GM21576 (cell line): ENCODE measurements at regions not wholly inside any gene's neighbourhood (a gene's known extent, or its start where the extent isn't known, plus 50 kb on each side); places are given as distances from the start of the nearest gene placed in this dataset.

Experiments used
- ATAC-seq: cut with Tn5 transposase; IDR thresholded peaks from one replicate; pipeline ENCODE4 v1.9.1; 2021; ENCODE audit warnings: mild to moderate bottlenecking, moderate library complexity; ENCODE audit not compliant: unreplicated experiment

DNA sequence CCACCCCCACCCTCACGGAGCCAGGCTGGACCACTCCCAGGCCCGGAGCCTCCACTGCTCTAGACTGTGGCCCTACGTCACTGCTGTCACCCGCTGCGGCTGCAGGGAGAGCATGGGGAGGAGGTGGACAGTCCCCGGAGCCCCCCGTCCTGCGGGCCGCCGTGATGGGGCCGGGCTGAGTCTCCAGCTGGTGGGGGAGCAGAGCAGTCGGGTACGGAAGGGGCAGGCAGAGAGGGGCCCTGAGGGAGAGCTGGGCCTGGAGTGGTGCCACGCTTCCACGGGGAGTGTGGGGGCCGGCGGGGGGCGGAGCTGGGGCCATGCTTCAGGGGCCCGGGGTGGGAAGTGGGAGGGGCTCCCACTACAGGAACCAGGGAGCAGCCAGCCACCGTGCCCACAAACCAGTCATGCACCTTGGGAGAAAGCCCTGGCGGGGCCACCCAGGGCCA, 98.9 kb upstream of the KCNK1 start:
- no peak for ATAC-seq

DNA sequence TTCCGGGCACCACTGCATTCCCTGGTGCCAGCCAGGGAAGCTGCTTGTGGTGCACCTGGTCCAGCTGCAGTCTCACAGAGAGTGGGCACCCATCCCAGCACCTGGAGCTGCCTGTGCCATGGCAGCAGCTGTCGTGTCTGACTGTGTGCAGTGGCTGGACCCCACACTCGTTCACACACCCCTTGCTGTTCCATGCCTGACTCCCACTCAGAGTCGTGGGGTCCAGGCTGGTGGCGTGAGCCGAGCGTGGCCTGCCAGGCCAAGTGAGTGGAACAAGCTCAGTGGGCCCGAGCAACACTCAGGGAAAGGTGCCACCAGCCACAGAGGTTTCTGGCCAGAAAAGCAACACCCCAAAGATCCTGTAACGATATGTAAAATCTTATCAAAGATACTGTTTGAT, 97.2 kb upstream of the KCNK1 start:
- no peak for ATAC-seq

DNA sequence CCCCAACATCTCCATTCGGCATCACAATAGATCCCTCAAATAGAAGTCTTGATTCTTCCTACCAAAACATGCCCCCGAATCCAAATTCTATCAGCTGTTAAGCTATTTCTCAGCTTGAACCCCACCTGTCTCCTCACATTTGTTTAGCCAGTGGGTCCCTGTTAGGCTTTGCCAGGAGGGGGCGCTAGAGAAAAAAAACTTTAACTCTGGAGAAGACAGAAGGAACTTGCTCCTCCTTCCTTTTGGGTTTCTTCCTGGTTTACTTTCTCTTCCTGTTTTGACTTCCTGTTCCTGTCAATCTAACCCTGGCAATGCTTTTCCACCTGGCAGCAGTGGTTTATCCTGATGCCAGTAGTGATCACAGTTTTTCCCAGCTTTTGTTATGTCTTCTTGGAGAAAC, 95.6 kb upstream of the KCNK1 start:
- no peak for ATAC-seq

DNA sequence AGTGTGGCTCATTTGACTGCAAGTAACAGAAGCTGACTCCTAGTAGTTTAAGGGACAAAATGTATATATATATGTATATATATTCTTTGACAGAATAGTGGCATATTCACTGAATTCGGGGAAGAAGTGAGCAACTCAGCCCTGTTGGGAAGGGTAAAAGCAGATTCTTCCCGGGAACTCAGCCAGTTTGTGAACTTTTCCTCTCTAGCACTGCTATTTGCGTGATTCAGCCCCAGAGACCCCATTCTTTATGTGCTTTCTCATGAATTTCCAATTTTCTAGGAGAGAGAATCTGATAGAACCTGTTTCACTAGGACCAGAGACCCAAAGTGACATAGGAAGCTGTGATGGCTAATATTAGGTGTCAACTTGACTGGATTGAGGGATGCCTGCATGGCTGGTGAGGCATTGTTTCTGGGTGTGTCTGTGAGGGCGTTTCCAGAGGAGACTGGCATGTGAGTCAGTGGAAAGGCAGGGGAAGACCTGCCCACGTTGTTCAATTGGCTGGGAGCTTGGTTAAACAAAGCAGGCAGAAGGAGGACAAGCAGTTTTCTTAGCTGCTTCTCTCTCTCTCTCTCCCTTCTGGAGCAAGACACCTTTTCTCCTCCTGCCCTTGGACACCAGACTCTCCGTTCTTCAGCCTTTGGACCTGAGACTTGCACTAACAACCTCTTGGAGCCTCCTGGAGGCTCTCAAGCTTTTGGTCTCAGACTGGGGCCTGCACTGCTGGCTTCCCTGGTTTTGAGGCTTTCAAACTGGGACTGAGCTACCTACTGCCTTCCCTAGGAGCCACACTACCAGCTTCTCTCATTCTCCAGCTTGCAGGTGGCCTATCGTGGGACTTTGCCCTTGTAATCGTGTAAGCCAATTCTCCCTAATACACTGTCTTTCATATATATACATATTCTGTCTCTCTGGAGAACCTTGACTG, 93.4 kb upstream of the KCNK1 start:
- no peak for ATAC-seq

DNA sequence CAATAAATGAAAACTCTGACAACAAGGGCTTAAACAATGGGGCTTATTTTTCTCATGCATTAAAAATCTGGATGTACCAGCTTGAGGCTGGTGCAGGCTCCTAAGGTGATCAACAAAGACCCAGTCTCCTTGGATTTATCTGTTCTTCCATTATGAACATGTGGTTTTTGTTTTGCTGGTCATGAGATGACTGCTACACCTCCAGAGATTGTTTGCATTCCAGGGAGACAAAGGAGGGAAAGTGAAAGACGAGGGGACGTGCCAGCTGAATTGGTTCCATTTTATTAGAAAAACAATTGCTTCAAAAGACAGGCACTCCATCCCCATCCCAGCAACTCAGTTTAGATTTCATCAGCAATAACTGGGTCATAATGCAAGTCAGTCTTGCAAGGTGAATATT, 90.9 kb upstream of the KCNK1 start:
- ATAC-seq: no peak

DNA sequence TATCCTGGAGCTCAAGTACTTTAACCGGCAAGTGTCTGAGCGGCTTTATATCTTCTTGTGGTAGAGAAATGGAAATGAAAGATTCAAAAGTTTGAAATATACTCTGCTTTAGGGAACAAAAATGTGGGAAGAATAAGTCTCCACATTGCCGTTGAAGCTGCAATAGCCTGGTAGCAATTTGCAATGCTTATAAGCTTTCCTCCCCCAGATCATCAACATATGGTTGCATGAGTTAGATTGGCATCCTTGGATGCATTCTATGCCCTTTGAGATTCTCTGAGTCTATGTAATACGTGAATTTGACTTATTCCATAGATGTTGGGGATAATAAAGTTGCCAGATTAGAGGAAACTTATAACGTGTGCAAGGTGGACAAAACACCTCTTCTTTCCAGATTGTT, 86.1 kb upstream of the KCNK1 start:
- ATAC-seq: no peak

DNA sequence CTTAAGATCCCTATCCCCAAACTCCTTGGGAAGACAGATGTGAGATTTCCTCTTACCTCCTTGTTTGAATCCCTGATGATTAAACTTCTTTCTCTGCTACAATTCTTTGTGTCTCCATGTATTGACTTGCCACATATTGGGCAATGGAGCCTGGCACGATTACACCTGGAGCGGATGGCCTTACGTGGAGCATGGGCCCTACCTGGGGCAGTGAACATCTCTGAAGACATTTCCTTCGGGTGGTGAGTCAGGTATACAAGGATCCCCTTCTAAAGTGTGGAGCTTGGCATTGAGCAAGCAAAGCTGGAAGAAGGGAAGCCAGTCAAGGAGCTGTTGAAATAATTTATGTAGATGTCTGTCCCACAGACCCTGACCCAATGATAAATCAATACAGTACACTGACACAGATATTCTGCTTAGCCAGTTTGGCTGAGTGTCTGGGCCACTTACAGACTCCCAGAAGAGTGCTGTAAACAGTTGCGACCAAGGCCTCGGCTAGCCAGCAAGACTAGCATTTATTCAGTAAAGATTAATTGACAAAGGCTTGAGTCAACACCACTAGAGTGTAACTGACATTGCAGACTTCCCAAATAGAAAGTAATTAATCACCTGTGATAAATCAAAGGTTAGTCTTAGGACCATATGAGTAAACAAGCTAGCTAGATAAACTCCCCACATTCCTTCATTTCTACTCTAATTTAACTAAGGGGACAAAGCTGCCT, 83.1 kb upstream of the KCNK1 start:
- no peak for ATAC-seq

DNA sequence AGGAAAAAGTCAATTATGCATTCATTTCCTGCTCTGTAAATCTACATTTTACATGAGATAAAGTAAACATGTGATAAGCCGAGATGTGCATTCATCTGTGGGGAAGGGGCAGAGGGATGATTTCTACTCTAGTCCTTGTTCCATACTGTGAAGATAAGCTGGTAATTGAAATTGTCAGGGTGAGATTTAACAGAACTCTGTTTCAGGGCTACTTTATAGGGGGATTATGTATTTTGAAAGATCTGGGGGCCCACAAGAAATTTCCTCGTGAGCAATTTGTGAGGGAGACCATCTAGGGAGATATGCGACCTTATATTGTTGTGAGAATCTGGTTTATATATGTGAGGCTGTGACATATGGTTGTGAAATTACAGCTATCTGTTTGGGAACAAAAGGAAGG, 73.1 kb upstream of the KCNK1 start:
- ATAC-seq: no peak

DNA sequence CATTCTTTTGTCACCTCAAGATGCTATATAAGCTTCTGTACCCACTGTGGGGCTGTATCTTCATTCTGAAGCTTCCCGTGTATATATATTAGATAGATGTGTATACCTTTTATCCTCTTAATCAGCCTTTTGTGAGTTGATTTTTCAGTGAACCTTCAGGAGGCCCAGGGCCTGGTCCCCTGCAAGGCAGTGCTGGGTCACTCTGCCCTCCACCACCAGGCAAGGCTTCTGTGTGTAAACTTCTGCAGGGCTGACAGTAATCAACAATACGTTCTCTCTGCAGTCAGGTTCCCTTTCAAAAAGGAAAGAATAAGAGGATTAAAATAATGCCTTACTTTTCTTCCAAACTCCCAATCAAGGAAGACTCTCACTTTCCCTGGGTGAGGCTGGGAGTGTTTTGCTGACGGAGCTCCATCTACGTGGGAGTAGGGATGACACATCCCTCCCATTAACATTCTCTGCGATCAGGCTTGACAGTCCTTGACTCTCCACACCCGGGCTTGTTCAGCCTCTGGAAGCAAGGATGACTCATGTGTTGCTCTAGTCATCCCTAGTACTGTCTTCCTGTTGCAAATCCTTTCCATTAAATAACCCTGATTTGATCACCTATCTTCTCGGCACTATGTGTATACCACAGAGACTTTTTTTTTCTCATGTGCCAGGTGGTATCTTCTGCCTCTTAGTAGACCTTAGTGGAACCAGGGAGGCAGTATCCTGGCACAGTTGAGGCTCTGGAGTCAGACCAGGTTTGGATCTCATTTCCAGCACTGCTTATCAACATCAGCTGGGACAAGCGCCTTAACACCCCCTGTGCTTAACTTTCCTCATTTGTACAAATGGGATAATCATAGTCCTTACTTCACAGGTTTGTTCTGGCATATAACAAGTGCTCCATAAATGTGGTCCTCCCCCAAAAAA, 70.3 kb upstream of the KCNK1 start:
- ATAC-seq: no peak

DNA sequence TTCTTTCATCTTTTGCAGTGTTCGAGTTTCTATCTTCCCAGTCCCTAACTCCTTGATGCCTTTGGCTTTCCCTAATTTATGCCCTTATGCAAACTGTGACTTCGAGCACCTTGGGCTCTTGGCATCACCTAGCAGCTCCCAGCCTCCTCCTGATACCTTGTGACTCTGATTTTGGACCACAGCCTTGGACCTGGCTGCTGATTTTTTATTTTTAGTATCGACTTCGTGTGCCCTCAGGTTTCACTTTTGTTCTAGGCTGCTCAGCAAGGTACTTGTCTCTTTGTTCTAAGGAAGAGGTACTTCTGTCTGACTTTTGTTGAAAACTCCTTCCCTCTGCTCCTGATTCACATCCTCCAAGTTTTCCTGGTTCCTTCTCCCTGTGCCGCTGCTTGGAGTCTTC, 69.6 kb upstream of the KCNK1 start:
- no peak for ATAC-seq

DNA sequence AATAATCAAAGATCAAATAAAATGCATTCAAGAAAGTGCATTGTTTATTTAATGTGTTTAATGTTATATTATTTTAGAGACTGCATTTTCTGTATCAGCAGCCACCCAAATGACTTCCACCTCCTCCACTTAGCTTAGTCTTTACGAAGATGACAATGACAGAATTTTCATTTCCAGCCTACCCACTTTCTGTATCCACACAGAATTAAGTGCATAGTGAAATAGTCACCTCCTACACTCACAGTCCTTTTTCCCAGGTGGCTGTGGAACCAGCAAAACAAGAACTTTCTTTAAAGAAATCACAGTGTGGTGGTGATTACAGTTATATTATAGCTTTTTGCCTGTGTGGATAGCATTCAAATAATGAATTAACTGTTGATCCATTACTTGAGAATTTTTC, 66.2 kb upstream of the KCNK1 start:
- no peak for ATAC-seq

DNA sequence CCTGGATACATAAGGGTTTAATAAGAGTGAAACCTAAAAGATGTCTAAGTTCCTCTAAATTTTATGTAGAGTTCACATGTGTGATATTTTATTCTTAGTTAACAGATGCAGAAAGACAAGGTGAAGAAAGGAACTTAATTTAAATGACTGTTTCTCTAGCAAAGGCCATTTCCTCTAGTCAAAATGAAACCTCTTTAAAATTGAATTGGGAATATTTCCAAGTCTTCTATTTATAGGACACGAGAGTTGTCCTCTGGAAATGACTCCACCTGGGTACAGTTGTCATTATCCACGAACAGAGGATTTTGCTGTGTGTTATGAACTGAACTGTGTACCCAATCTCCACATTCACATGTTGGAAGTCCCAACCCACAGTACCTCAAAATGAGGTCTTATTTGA, 64.5 kb upstream of the KCNK1 start:
- ATAC-seq: no peak

DNA sequence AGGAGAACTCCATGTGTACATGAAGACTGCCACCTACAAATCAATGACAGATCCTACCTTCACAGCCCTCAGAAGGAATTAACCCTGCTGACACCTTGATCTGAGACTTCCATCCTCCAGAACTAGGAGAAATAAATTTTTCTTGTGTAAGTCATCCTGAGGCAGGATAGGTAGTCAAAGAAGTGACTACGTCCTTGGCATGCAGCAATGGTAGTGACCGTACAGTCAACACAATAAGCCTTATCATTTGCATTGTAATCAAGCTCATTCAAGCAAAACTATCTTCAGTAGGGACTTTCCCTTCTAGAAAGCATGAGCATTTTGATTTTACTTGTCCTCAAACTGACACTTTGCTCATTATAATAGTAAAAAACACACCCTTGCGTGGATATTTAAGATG, 64.0 kb upstream of the KCNK1 start:
- no peak for ATAC-seq

DNA sequence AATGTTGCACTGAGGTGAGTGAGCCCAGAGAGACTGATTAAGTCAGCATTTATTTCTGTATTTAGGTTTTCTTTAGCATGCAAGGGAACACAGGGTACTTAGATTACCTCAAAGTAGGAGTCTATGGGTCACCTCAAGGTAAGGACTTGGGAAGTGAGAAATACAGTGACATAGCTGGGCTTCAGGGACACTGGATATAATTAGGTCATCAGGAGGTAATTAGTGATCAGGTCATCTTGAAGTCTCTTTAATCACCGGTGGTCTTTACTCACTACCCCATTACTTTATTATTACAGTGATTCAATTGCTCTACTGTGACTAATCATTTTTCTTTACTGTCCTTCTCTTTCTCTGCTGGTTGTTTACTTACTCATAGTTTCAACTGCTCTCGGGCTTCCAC, 59.9 kb upstream of the KCNK1 start:
- no peak for ATAC-seq

DNA sequence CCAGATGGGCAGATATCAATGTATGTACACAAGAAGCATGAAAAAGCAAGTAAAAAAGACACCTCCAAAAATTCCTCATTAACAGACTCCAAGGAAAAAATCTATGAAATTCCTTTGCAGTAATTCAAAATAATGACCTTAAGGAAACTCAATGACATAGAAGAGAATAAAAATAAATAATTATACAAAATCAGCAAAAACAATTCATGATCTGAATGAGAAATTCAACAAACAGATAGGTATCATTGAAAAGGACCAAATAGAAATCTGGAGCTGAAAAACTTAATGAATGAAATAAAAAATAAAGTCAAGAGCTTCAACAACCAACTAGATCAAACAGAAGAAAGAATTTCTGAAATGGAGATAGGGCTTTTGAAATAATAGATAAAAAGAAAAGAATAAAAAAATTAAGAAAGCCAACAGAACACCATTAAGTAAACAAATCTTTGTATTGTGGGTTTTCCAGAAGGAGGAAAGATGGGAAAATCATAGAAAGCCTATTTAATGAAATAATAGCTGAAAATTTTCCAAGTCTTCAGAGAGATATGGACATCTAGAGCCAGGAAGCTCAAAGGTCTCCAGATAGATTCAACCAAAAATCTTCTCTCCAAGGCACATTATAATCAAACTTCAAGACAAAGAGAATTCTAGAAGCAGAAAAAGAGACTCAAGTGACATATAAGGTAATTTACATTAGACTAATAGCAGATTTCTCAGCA, 52.0 kb upstream of the KCNK1 start:
- ATAC-seq: no peak
